SK-N-SH treated with all-trans-retinoic acid at 6 μM for 48 hours (cell line): ENCODE measurements at regions not wholly inside any gene's neighbourhood (a gene's known extent, or its start where the extent isn't known, plus 50 kb on each side); places are given as distances from the start of the nearest gene placed in this dataset.

Experiments
- ATAC-seq: fragments of 200-7000 bp; cut with Tn5 transposase; 3 replicates; pipeline ENCODE4 v1.9.1; 2020; ENCODE audit warnings: mild to moderate bottlenecking, moderate library complexity
- ARNTL ChIP-seq: fragments of 450-650 bp; formaldehyde crosslinking; IDR thresholded peaks from 2 replicates; pipeline ENCODE4 v1.5.0; 2020; ENCODE audit warnings: low read depth, mild to moderate bottlenecking, moderate library complexity, borderline replicate concordance
- BACH2 ChIP-seq: fragments of 250-450 bp; sonication (Bioruptor Pico); IDR thresholded peaks from 2 replicates; pipeline ENCODE4 v1.9.0; 2021; ENCODE audit warnings: mild to moderate bottlenecking, borderline replicate concordance
- CREB5 ChIP-seq: fragments of 250-450 bp; sonication (Bioruptor Pico); IDR thresholded peaks from 2 replicates; pipeline ENCODE4 v1.5.1; 2020; ENCODE audit warnings: low read depth, mild to moderate bottlenecking, moderate library complexity
- CSDC2 ChIP-seq: fragments of 250-450 bp; sonication (Bioruptor Pico); IDR thresholded peaks from 2 replicates; pipeline ENCODE4 v1.5.0; 2020; ENCODE audit warnings: mild to moderate bottlenecking, moderate library complexity
- ESRRG ChIP-seq: fragments of 250-450 bp; sonication (Bioruptor Pico); IDR thresholded peaks from 2 replicates; pipeline ENCODE4 v1.6.1; 2021; ENCODE audit warnings: mild to moderate bottlenecking
- ISL1 ChIP-seq: fragments of 250-450 bp; sonication (Bioruptor Pico); IDR thresholded peaks from 2 replicates; pipeline ENCODE4 v2.1.2; 2022; ENCODE audit warnings: mild to moderate bottlenecking, moderate library complexity
- OSR1 ChIP-seq: fragments of 250-450 bp; sonication (Bioruptor Pico); IDR thresholded peaks from 2 replicates; pipeline ENCODE4 v1.8.0; 2022; ENCODE audit warnings: moderate library complexity, mild to moderate bottlenecking, inconsistent platforms
- PPARA ChIP-seq: fragments of 250-450 bp; sonication (Bioruptor Pico); IDR thresholded peaks from 2 replicates; pipeline ENCODE4 v1.5.0; 2020; ENCODE audit warnings: mild to moderate bottlenecking, borderline replicate concordance
- RARB ChIP-seq: fragments of 250-450 bp; sonication (Bioruptor Pico); IDR thresholded peaks from 2 replicates; pipeline ENCODE4 v1.8.0; 2021; ENCODE audit warnings: mild to moderate bottlenecking, moderate library complexity
- SNAI2 ChIP-seq: fragments of 250-450 bp; sonication (Bioruptor Pico); IDR thresholded peaks from 2 replicates; pipeline ENCODE4 v1.5.0; 2020; ENCODE audit warnings: mild to moderate bottlenecking, moderate library complexity
- TCF4 ChIP-seq: fragments of 250-450 bp; sonication (Bioruptor Pico); IDR thresholded peaks from 2 replicates; pipeline ENCODE4 v1.8.0; 2021; ENCODE audit warnings: mild to moderate bottlenecking, moderate library complexity, borderline replicate concordance
- ZC3H10 ChIP-seq: fragments of 250-450 bp; sonication (Bioruptor Pico); IDR thresholded peaks from 2 replicates; pipeline ENCODE4 v1.5.1; 2021; ENCODE audit warnings: mild to moderate bottlenecking, moderate library complexity
- ZFP3 ChIP-seq: fragments of 250-450 bp; sonication (Bioruptor Pico); IDR thresholded peaks from 2 replicates; pipeline ENCODE4 v1.5.0; 2020; ENCODE audit warnings: mild to moderate bottlenecking, moderate library complexity
- ZFP30 ChIP-seq: fragments of 450-650 bp; formaldehyde crosslinking; IDR thresholded peaks from 2 replicates; pipeline ENCODE4 v1.5.0; 2022; ENCODE audit warnings: mild to moderate bottlenecking, moderate library complexity
- ZNF565 ChIP-seq: fragments of 450-650 bp; formaldehyde crosslinking; conservative IDR thresholded peaks from 2 replicates; pipeline ENCODE4 v1.5.0; 2020; ENCODE audit warnings: low read depth, mild to moderate bottlenecking, moderate library complexity
- ZNF70 ChIP-seq: fragments of 450-650 bp; formaldehyde crosslinking; IDR thresholded peaks from 2 replicates; pipeline ENCODE4 v1.5.0; 2020; ENCODE audit warnings: mild to moderate bottlenecking, moderate library complexity
- TF ChIP-seq, protein P1 (sequence below): fragments of 250-450 bp; sonication (Bioruptor Pico); IDR thresholded peaks from 2 replicates; pipeline ENCODE4 v1.5.1; 2021; ENCODE audit warnings: mild to moderate bottlenecking, moderate library complexity
- TF ChIP-seq, protein P2 (sequence below): fragments of 250-450 bp; sonication (Bioruptor Pico); IDR thresholded peaks from 2 replicates; pipeline ENCODE4 v1.5.0; 2020; ENCODE audit warnings: mild to moderate bottlenecking, moderate library complexity
- TF ChIP-seq, protein P3 (sequence below): fragments of 250-450 bp; sonication (Bioruptor Pico); IDR thresholded peaks from 2 replicates; pipeline ENCODE4 v1.8.0; 2020; ENCODE audit warnings: mild to moderate bottlenecking, moderate library complexity, borderline replicate concordance

DNA sequence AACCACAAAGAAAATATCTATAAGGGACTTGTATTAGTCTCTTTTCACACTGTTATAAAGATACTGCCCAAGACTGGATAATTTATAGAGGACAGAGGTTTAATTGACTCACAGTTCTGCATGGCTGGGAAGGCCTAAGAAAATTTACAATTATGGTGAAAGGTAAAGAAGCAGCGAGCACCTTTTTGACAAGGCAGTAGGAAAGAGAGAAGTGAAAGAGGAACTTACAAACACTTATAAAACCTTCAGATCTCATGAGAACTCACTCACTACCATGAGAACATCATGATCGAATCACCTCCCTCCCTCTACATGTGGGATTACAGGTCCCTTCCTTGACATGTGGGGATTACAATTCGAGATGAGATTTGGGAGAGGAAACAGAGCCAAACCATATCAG lies 856.0 kb downstream of the TRAM1L1 start:
- no peak for TF ChIP-seq OSR1
- TF ChIP-seq ZC3H10: no peak
- TF ChIP-seq ESRRG (CRISPR knock-in tag): no peak
- TF ChIP-seq ISL1 (CRISPR knock-in tag): no peak
- TF ChIP-seq ZNF70: no peak
- no peak for TF ChIP-seq ZFP30 (CRISPR knock-in tag)
- TF ChIP-seq, protein P1, sequence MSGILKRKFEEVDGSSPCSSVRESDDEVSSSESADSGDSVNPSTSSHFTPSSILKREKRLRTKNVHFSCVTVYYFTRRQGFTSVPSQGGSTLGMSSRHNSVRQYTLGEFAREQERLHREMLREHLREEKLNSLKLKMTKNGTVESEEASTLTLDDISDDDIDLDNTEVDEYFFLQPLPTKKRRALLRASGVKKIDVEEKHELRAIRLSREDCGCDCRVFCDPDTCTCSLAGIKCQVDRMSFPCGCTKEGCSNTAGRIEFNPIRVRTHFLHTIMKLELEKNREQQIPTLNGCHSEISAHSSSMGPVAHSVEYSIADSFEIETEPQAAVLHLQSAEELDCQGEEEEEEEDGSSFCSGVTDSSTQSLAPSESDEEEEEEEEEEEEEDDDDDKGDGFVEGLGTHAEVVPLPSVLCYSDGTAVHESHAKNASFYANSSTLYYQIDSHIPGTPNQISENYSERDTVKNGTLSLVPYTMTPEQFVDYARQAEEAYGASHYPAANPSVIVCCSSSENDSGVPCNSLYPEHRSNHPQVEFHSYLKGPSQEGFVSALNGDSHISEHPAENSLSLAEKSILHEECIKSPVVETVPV (CRISPR knock-in tag): no peak
- TF ChIP-seq, protein P2, sequence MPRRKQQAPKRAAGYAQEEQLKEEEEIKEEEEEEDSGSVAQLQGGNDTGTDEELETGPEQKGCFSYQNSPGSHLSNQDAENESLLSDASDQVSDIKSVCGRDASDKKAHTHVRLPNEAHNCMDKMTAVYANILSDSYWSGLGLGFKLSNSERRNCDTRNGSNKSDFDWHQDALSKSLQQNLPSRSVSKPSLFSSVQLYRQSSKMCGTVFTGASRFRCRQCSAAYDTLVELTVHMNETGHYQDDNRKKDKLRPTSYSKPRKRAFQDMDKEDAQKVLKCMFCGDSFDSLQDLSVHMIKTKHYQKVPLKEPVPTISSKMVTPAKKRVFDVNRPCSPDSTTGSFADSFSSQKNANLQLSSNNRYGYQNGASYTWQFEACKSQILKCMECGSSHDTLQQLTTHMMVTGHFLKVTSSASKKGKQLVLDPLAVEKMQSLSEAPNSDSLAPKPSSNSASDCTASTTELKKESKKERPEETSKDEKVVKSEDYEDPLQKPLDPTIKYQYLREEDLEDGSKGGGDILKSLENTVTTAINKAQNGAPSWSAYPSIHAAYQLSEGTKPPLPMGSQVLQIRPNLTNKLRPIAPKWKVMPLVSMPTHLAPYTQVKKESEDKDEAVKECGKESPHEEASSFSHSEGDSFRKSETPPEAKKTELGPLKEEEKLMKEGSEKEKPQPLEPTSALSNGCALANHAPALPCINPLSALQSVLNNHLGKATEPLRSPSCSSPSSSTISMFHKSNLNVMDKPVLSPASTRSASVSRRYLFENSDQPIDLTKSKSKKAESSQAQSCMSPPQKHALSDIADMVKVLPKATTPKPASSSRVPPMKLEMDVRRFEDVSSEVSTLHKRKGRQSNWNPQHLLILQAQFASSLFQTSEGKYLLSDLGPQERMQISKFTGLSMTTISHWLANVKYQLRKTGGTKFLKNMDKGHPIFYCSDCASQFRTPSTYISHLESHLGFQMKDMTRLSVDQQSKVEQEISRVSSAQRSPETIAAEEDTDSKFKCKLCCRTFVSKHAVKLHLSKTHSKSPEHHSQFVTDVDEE (CRISPR knock-in tag): no peak
- no peak for TF ChIP-seq ARNTL (CRISPR knock-in tag)
- TF ChIP-seq BACH2 (CRISPR knock-in tag): no peak
- TF ChIP-seq CREB5 (CRISPR knock-in tag): no peak
- no peak for TF ChIP-seq ZFP3 (CRISPR knock-in tag)
- no peak for ATAC-seq

DNA sequence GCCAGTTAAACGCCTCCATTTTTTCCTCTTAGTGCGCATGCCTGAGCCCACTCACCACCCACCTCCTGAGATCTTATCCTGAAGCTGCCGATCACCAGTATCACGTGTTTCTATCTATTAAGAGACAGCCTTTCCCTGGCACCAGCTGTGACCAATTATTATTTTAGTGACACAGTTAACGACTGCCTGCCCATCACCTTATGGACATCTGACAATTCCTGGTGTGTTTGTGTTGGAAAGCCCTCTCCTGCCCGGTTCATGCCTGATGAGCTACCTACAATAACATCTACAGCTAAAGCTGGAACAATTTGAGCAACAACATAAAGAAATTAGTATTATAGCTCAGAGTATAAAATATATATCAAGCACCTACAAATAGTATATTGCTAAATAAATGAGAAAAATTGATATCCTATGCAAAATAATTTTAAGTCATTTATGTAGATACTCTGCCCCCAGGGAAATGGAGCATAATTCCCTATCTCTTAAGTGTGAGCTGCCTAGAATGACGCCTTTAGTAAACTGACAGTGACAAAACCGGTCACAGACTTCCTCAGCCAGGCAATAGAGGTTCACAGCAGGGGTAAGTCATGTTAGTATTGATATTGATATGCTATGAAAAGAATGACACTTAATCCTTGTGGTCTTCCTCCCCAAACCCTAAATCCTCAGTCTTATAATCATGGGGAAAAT lies 862.2 kb downstream of the TRAM1L1 start:
- ATAC-seq: no peak
- TF ChIP-seq RARB (CRISPR knock-in tag): no peak
- TF ChIP-seq TCF4 (CRISPR knock-in tag): no peak
- TF ChIP-seq SNAI2 (CRISPR knock-in tag): no peak
- no peak for TF ChIP-seq PPARA (CRISPR knock-in tag)
- no peak for TF ChIP-seq BACH2 (CRISPR knock-in tag)
- TF ChIP-seq ZNF70: no peak
- TF ChIP-seq ISL1 (CRISPR knock-in tag): no peak
- TF ChIP-seq ZFP30 (CRISPR knock-in tag): no peak
- TF ChIP-seq, protein P1 (CRISPR knock-in tag): no peak
- no peak for TF ChIP-seq CSDC2 (CRISPR knock-in tag)
- TF ChIP-seq ZNF565 (CRISPR knock-in tag): no peak
- no peak for TF ChIP-seq OSR1
- TF ChIP-seq, protein P3, sequence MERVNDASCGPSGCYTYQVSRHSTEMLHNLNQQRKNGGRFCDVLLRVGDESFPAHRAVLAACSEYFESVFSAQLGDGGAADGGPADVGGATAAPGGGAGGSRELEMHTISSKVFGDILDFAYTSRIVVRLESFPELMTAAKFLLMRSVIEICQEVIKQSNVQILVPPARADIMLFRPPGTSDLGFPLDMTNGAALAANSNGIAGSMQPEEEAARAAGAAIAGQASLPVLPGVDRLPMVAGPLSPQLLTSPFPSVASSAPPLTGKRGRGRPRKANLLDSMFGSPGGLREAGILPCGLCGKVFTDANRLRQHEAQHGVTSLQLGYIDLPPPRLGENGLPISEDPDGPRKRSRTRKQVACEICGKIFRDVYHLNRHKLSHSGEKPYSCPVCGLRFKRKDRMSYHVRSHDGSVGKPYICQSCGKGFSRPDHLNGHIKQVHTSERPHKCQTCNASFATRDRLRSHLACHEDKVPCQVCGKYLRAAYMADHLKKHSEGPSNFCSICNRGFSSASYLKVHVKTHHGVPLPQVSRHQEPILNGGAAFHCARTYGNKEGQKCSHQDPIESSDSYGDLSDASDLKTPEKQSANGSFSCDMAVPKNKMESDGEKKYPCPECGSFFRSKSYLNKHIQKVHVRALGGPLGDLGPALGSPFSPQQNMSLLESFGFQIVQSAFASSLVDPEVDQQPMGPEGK (CRISPR knock-in tag): no peak

- TF ChIP-seq RARB (CRISPR knock-in tag): no peak
- no peak for TF ChIP-seq BACH2 (CRISPR knock-in tag)
- no peak for TF ChIP-seq ESRRG (CRISPR knock-in tag)
- TF ChIP-seq ZFP30 (CRISPR knock-in tag): no peak
- TF ChIP-seq OSR1: no peak
- no peak for TF ChIP-seq ZFP3 (CRISPR knock-in tag)
- TF ChIP-seq TCF4 (CRISPR knock-in tag): no peak
- no peak for TF ChIP-seq ZC3H10
- TF ChIP-seq CSDC2 (CRISPR knock-in tag): no peak
- TF ChIP-seq ZNF565 (CRISPR knock-in tag): no peak
- TF ChIP-seq, protein P1 (CRISPR knock-in tag): no peak
- TF ChIP-seq, protein P2 (CRISPR knock-in tag): no peak
- no peak for TF ChIP-seq SNAI2 (CRISPR knock-in tag)
- 0 out of 3 replicates have a peak, but pooled peaks have one; percentile 32 for ATAC-seq
Measured at GRCh38 chr4:116217781-116218180, 867.6 kb downstream of the TRAM1L1 start.
